GM18907 (cell line): ENCODE measurements at regions not wholly inside any gene's neighbourhood (a gene's known extent, or its start where the extent isn't known, plus 50 kb on each side); places are given as distances from the start of the nearest gene placed in this dataset.

Experiments used
- ATAC-seq: cut with Tn5 transposase; IDR thresholded peaks from one replicate; pipeline ENCODE4 v1.9.1; 2021; ENCODE audit warnings: mild to moderate bottlenecking, moderate library complexity; ENCODE audit not compliant: unreplicated experiment

GRCh38 chr5:28512648-28513047 lies 1474.3 kb upstream of the CDH9 start:
- ATAC-seq: no peak

GRCh38 chr5:28505121-28505520 lies 1466.7 kb upstream of the CDH9 start:
- ATAC-seq: no peak

- ATAC-seq: no peak
Measured at GRCh38 chr5:28500511-28500910, 1462.1 kb upstream of the CDH9 start.

GRCh38 chr5:28499766-28500290 lies 1461.4 kb upstream of the CDH9 start:
- ATAC-seq: no peak

GRCh38 chr5:28495876-28496275 lies 1457.5 kb upstream of the CDH9 start:
- ATAC-seq: no peak

GRCh38 chr5:28493456-28493855 lies 1455.1 kb upstream of the CDH9 start:
- no peak for ATAC-seq

- no peak for ATAC-seq
Measured at GRCh38 chr5:28488752-28489151, 1450.4 kb upstream of the CDH9 start.

- ATAC-seq: no peak
Measured at GRCh38 chr5:28483327-28484025, 1445.1 kb upstream of the CDH9 start.

- no peak for ATAC-seq
Measured at GRCh38 chr5:28473531-28474107, 1435.2 kb upstream of the CDH9 start.

- ATAC-seq: no peak
Measured at GRCh38 chr5:28468166-28468565, 1429.8 kb upstream of the CDH9 start.

- no peak for ATAC-seq
Measured at GRCh38 chr5:28463728-28464127, 1425.3 kb upstream of the CDH9 start.

- ATAC-seq: no peak
Measured at GRCh38 chr5:28451483-28451882, 1413.1 kb upstream of the CDH9 start.

GRCh38 chr5:28450997-28451396 lies 1412.6 kb upstream of the CDH9 start:
- no peak for ATAC-seq

- ATAC-seq: no peak
Measured at GRCh38 chr5:28448791-28449190, 1410.4 kb upstream of the CDH9 start.

GRCh38 chr5:28430565-28431178 lies 1392.3 kb upstream of the CDH9 start:
- no peak for ATAC-seq

- no peak for ATAC-seq
Measured at GRCh38 chr5:28421141-28421540, 1382.8 kb upstream of the CDH9 start.

GRCh38 chr5:28415791-28416443 lies 1377.5 kb upstream of the CDH9 start:
- ATAC-seq: no peak

GRCh38 chr5:28414619-28415018 lies 1376.2 kb upstream of the CDH9 start:
- ATAC-seq: no peak

- no peak for ATAC-seq
Measured at GRCh38 chr5:28408651-28409050, 1370.3 kb upstream of the CDH9 start.

GRCh38 chr5:28408186-28408585 lies 1369.8 kb upstream of the CDH9 start:
- no peak for ATAC-seq

- ATAC-seq: no peak
Measured at GRCh38 chr5:28404363-28405071, 1366.1 kb upstream of the CDH9 start.
